ENCODE measurements at regions not wholly inside any gene's neighbourhood (a gene's known extent, or its start where the extent isn't known, plus 50 kb on each side); places are given as distances from the start of the nearest gene placed in this dataset.

GRCh38 chr21:28436286-28436932, 556.3 kb downstream of the LTN1 start:
- TF ChIP-seq EZH2 (IDR thresholded peaks at IDR 0.05; ENCODE audit: insufficient read depth, poor library complexity, severe bottlenecking) (no peak), EZH2phosphoT487 (IDR thresholded peaks at IDR 0.05; ENCODE audit: insufficient read depth, low read depth) (no peak)

Data from GM23248 (cell line).